Caco-2 (cell line): ENCODE measurements at regions not wholly inside any gene's neighbourhood (a gene's known extent, or its start where the extent isn't known, plus 50 kb on each side); places are given as distances from the start of the nearest gene placed in this dataset.

Experiments used
- BruUV-seq: library from RNA; stranded (reverse); fragments of 400-500 nt; replicated peaks from 2 replicates; lab custom pipeline; 2021; lab: Mats Ljungman, UMichigan
- CTCF ChIA-PET: fragments of 300-600 bp; sonication (Branson Sonifier 250); formaldehyde crosslinking; loops from one replicate; lab custom pipeline; 2022; ENCODE audit warnings: antibody characterized with exemption; lab: Charles Lee
- POLR2A ChIA-PET: fragments of 300-600 bp; sonication (Branson Sonifier 250); formaldehyde crosslinking; loops from one replicate; lab custom pipeline; 2022; ENCODE audit warnings: antibody characterized with exemption; lab: Charles Lee
- DNase-seq, 2 experiments: peaks; one replicate each; pipeline versions ENCODE4 v3.0.0 to v3.0.0-alpha.2; 2020 to 2022
- H3K27me3 ChIP-seq: replicated peaks from 2 replicates; pipeline ENCODE4 v1.6.0; 2011; ENCODE audit warnings: low read length; ENCODE audit not compliant: control insufficient read depth, insufficient read depth
- H3K36me3 ChIP-seq: 2 replicates; pipeline ENCODE4 v1.5.1; 2011; ENCODE audit warnings: low read length; ENCODE audit not compliant: control insufficient read depth, insufficient read depth
- H3K4me1 ChIP-seq: fragments of 250-450 bp; sonication (Bioruptor Pico); 2 replicates; pipeline ENCODE4 v1.5.1; 2020; ENCODE audit warnings: mild to moderate bottlenecking
- H3K4me3 ChIP-seq: 2 replicates; pipeline ENCODE4 v1.5.1; 2011; ENCODE audit warnings: low read depth, mild to moderate bottlenecking, control low read depth, low read length
- H3K9me3 ChIP-seq: fragments of 250-450 bp; sonication (Bioruptor Pico); 2 replicates; pipeline ENCODE4 v1.5.1; 2020; ENCODE audit warnings: mild to moderate bottlenecking, moderate library complexity
- H3K27ac Mint-ChIP-seq: one replicate; pipeline ENCODE4 v1.8.0; 2022; ENCODE audit warnings: mixed read lengths; ENCODE audit not compliant: unreplicated experiment
- H3K27me3 Mint-ChIP-seq: one replicate; pipeline ENCODE4 v1.8.0; 2022; ENCODE audit warnings: mixed read lengths; ENCODE audit not compliant: insufficient read depth, unreplicated experiment
- H3K36me3 Mint-ChIP-seq: one replicate; pipeline ENCODE4 v1.8.0; 2022; ENCODE audit warnings: mild to moderate bottlenecking, mixed read lengths; ENCODE audit not compliant: insufficient read depth, unreplicated experiment
- H3K4me1 Mint-ChIP-seq: one replicate; pipeline ENCODE4 v1.8.0; 2022; ENCODE audit warnings: low read depth, mixed read lengths; ENCODE audit not compliant: unreplicated experiment
- H3K4me3 Mint-ChIP-seq: one replicate; pipeline ENCODE4 v1.8.0; 2022; ENCODE audit warnings: mild to moderate bottlenecking, moderate library complexity, mixed read lengths; ENCODE audit not compliant: unreplicated experiment
- H3K9me3 Mint-ChIP-seq: one replicate; pipeline ENCODE4 v1.8.0; 2022; ENCODE audit warnings: mixed read lengths; ENCODE audit not compliant: unreplicated experiment
- CTCF ChIP-seq, 2 experiments: fragments of 200-600 bp in 1 of 2; IDR thresholded peaks; 1 replicate in 1 of 2; 2 replicates in 1 of 2; pipeline versions ENCODE4 v1.5.1 to v1.8.0; 2011 to 2022; ENCODE audit warnings: antibody characterized with exemption in 1 of 2, control low read depth in 1 of 2, inconsistent platforms in 1 of 2, low read depth in 1 of 2, low read length in 1 of 2, mild to moderate bottlenecking in 1 of 2, moderate library complexity in 1 of 2; ENCODE audit not compliant: insufficient read depth in 1 of 2, severe bottlenecking in 1 of 2, unreplicated experiment in 1 of 2
- intact Hi-C: fragments of 100-400 bp; cut with micrococcal nuclease; formaldehyde crosslinking; loops from one replicate; pipeline ENCODE4 v1.10.0; 2022; ENCODE audit not compliant: unreplicated experiment

DNA sequence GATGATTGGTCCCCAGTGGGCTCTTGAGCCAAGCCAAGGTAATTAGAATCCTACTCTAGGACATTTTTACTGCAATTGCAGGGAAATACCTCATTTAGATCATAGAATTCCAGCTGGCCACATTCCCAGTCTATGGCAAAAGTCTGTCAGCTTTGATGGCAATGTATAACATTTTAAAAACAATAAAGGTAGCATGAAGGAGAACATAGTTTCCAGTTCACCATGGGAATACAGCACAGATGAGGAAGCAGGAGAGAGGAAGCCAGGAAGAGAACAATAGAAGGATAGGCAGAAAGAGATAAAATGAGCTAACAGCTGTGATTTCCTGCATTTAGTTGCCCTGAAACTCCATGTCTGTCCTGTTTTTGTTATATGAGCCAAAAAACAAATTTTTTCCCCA lies 897.3 kb upstream of the DDX18 start:
- Mint-ChIP-seq H3K27me3 (no peaks in the 10 kb centered on the region), H3K4me1 (no peaks in the 10 kb centered on the region), H3K27ac (no peak overlapping the region), H3K4me3 (no peak overlapping the region), H3K36me3 (no peaks in the 10 kb centered on the region), H3K9me3 (no peaks in the 10 kb centered on the region)
- no peaks in the 10 kb centered on the region for H3K4me1 ChIP-seq
- DNase-seq, result no peak
- no peak overlapping the region for H3K4me3 ChIP-seq
- H3K36me3 ChIP-seq, result no peaks in the 10 kb centered on the region
- intact Hi-C loops, result no loop called here
- H3K9me3 ChIP-seq, result no peaks in the 10 kb centered on the region
- POLR2A ChIA-PET, result no interaction called here
- H3K27me3 ChIP-seq, result no peaks in the 10 kb centered on the region
- BruUV-seq, result no TSS peak
- CTCF ChIA-PET, result no interaction called here
- no peak for TF ChIP-seq CTCF (IDR thresholded peaks at IDR 0.05; ENCODE audit: insufficient read depth in 1 of 2, low read depth in 1 of 2, low read length in 1 of 2, severe bottlenecking in 1 of 2, unreplicated experiment in 1 of 2)

DNA sequence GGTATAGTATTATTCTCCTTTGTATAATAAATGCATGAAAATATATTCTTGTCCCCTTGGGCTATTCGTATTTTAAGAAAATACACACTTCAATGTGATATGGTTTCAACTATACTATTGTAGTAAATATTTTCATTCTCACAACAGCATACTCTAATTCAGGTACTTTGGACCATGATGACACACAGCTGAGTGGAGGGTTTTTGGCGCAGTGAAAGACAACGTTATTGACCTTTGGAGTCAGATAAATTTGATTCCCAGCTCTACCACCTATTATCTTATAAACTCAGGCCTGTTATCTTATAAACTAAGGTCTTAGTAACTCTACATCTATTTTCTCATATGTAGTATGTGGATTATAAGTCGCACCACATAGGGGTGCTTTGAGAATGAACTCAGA lies 895.9 kb upstream of the DDX18 start:
- Mint-ChIP-seq H3K4me1 (no peaks in the 10 kb centered on the region), H3K27me3 (no peaks in the 10 kb centered on the region), H3K4me3 (no peak overlapping the region), H3K27ac (no peak overlapping the region), H3K9me3 (no peaks in the 10 kb centered on the region), H3K36me3 (no peaks in the 10 kb centered on the region)
- H3K9me3 ChIP-seq, result no peaks in the 10 kb centered on the region
- no TSS peak for BruUV-seq
- POLR2A ChIA-PET, result no interaction called here
- no peaks in the 10 kb centered on the region for H3K36me3 ChIP-seq
- H3K4me3 ChIP-seq, result no peak overlapping the region
- no peaks in the 10 kb centered on the region for H3K4me1 ChIP-seq
- CTCF ChIA-PET, result no interaction called here
- no peaks in the 10 kb centered on the region for H3K27me3 ChIP-seq
- no peak for TF ChIP-seq CTCF (IDR thresholded peaks at IDR 0.05; ENCODE audit: insufficient read depth in 1 of 2, low read depth in 1 of 2, low read length in 1 of 2, severe bottlenecking in 1 of 2, unreplicated experiment in 1 of 2)
- intact Hi-C loops, result no loop called here
- DNase-seq, result no peak

DNA sequence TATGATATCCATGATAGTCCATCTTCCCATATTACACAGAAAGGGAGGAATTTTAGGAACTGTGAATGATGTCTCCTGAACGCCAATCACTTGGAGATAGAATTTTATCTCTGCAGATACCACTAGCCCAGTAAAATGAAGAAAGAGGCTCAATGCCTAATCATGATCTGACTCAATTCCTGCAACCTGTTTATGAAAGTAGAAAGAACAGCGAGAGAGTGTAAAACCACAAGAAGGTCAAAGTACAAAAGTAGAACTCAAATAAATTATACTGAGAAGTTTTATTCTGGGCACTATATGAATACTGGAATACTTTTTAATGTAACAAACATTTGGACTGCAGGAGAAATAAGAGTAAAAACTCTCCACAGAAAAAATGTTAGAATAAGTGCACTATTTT lies 892.1 kb upstream of the DDX18 start:
- no peak for DNase-seq
- TF ChIP-seq CTCF (IDR thresholded peaks at IDR 0.05; ENCODE audit: insufficient read depth in 1 of 2, low read depth in 1 of 2, low read length in 1 of 2, severe bottlenecking in 1 of 2, unreplicated experiment in 1 of 2), result no peak
- Mint-ChIP-seq H3K27me3 (no peaks in the 10 kb centered on the region), H3K4me3 (no peak overlapping the region), H3K36me3 (no peaks in the 10 kb centered on the region), H3K9me3 (no peaks in the 10 kb centered on the region), H3K27ac (no peak overlapping the region), H3K4me1 (no peaks in the 10 kb centered on the region)
- no peaks in the 10 kb centered on the region for H3K27me3 ChIP-seq
- H3K4me1 ChIP-seq, result 0 out of 2 replicates have a peak, but pooled peaks cover 3% of the 10 kb centered on the region
- no TSS peak for BruUV-seq
- ChIA-PET POLR2A (no interaction called here), CTCF (no interaction called here)
- intact Hi-C loops, result no loop called here
- no peaks in the 10 kb centered on the region for H3K36me3 ChIP-seq
- H3K4me3 ChIP-seq, result no peak overlapping the region
- H3K9me3 ChIP-seq, result no peaks in the 10 kb centered on the region
